H1 (cell line): ENCODE measurements at regions not wholly inside any gene's neighbourhood (a gene's known extent, or its start where the extent isn't known, plus 50 kb on each side); places are given as distances from the start of the nearest gene placed in this dataset.

Experiments used
- CTCF ChIA-PET: fragments of 300-600 bp; sonication (Branson Sonifier 250); formaldehyde crosslinking; loops from one replicate; lab custom pipeline; 2021; ENCODE audit not compliant: partially characterized antibody; lab: Charles Lee
- POLR2A ChIA-PET: fragments of 300-600 bp; sonication (Branson Sonifier 250); formaldehyde crosslinking; loops from one replicate; lab custom pipeline; 2021; ENCODE audit warnings: inconsistent platforms; ENCODE audit not compliant: partially characterized antibody; lab: Charles Lee
- DNase-seq, 2 experiments: peaks; one replicate each; pipeline versions ENCODE4 v3.0.0 to v3.0.0-alpha.2; 2010 to 2022; ENCODE audit warnings: low spot score in 2 of 2, low read depth in 1 of 2, mixed read lengths in 1 of 2
- FAIRE-seq: peaks from 2 replicates; lab custom pipeline; 2011; peaks lifted over from hg19 to GRCh38; lab: Jason Lieb, UNC
- H2AFZ ChIP-seq: 2 replicates; pipeline ENCODE4 v1.8.1; 2012; ENCODE audit warnings: low read length, inconsistent platforms
- H2AK5ac ChIP-seq: 2 replicates; pipeline ENCODE4 v1.6.1; 2013; ENCODE audit warnings: low read depth, low read length
- H2BK120ac ChIP-seq: replicated peaks from 2 replicates; pipeline ENCODE3; 2013; ENCODE audit warnings: low read depth, low read length, inconsistent platforms
- H2BK12ac ChIP-seq: 2 replicates; pipeline ENCODE4 v1.6.1; 2013; ENCODE audit warnings: low read depth, low read length
- H2BK15ac ChIP-seq: 2 replicates; pipeline ENCODE4 v1.6.1; 2013; ENCODE audit warnings: low read length
- H2BK20ac ChIP-seq: 2 replicates; pipeline ENCODE4 v1.6.1; 2013; ENCODE audit warnings: low read length
- H2BK5ac ChIP-seq: 2 replicates; pipeline ENCODE4 v1.6.1; 2013; ENCODE audit warnings: low read depth, low read length
- H3K14ac ChIP-seq: 2 replicates; pipeline ENCODE4 v1.6.1; 2013; ENCODE audit warnings: inconsistent platforms; ENCODE audit not compliant: insufficient read length
- H3K18ac ChIP-seq: 2 replicates; pipeline ENCODE4 v1.6.1; 2013; ENCODE audit warnings: low read length; ENCODE audit errors: extremely low read depth
- H3K23ac ChIP-seq: 2 replicates; pipeline ENCODE4 v1.6.1; 2013; ENCODE audit warnings: inconsistent platforms; ENCODE audit not compliant: insufficient read length
- H3K23me2 ChIP-seq: 2 replicates; pipeline ENCODE4 v1.6.1; 2013; ENCODE audit warnings: low read depth, low read length
- H3K27ac ChIP-seq: 2 replicates; pipeline ENCODE4 v1.6.1; 2011; ENCODE audit warnings: low read depth, low read length, inconsistent platforms
- H3K27me3 ChIP-seq, 4 experiments: replicated peaks in 1 of 4; 1 replicate in 1 of 4; 2 replicates in 3 of 4; pipeline versions ENCODE4 v1.6.1 to v1.8.1; 2011 to 2013; ENCODE audit warnings: low read length in 3 of 4, mild to moderate bottlenecking in 3 of 4, inconsistent platforms in 2 of 4, mixed read lengths in 2 of 4, moderate library complexity in 1 of 4; ENCODE audit not compliant: control insufficient read depth in 3 of 4, insufficient read depth in 3 of 4; ENCODE audit errors: extremely low read depth in 1 of 4
- H3K36me3 ChIP-seq, 4 experiments: 2 replicates each; pipeline versions ENCODE4 v1.6.1 to v1.8.1; 2011 to 2013; ENCODE audit warnings: mild to moderate bottlenecking in 4 of 4, low read length in 3 of 4, moderate library complexity in 2 of 4, control low read depth in 1 of 4, inconsistent platforms in 1 of 4; ENCODE audit not compliant: insufficient read depth in 4 of 4, control insufficient read depth in 2 of 4
- H3K4ac ChIP-seq: replicated peaks from 2 replicates; pipeline ENCODE3; 2013; ENCODE audit warnings: low read length, low read depth, mixed read lengths, inconsistent platforms; ENCODE audit not compliant: insufficient read length
- H3K4me1 ChIP-seq, 4 experiments: replicated peaks in 1 of 4; 1 replicate in 1 of 4; 2 replicates in 3 of 4; pipeline versions ENCODE4 v1.6.1 to v1.8.1; 2011 to 2013; ENCODE audit warnings: low read length in 3 of 4, inconsistent platforms in 2 of 4, mixed read lengths in 1 of 4; ENCODE audit not compliant: insufficient read depth in 4 of 4, control insufficient read depth in 3 of 4
- H3K4me2 ChIP-seq, 2 experiments: 2 replicates each; pipeline versions ENCODE4 v1.6.1 to v1.8.1; 2011 to 2013; ENCODE audit warnings: low read depth in 2 of 2, low read length in 2 of 2, control low read depth in 1 of 2, inconsistent platforms in 1 of 2, mild to moderate bottlenecking in 1 of 2; ENCODE audit not compliant: insufficient read depth in 1 of 2
- H3K4me3 ChIP-seq, 4 experiments: fragments of 200-600, 300-600 bp in 1 of 4; sonication (generic), shearing (Covaris generic), sonication (Bioruptor Twin) in 1 of 4; 2 replicates each; pipeline versions ENCODE4 v1.5.1 to v1.8.1; 2011 to 2016; ENCODE audit warnings: low read length in 4 of 4, low read depth in 3 of 4, control low read depth in 2 of 4, inconsistent platforms in 2 of 4, mild to moderate bottlenecking in 2 of 4, mixed read lengths in 1 of 4, moderate library complexity in 1 of 4; ENCODE audit not compliant: insufficient read depth in 2 of 4; ENCODE audit errors: extremely low read depth in 1 of 4
- H3K56ac ChIP-seq: replicated peaks from 2 replicates; pipeline ENCODE3; 2013; ENCODE audit warnings: low read depth, mild to moderate bottlenecking, mixed read lengths, low read length, inconsistent platforms; ENCODE audit not compliant: insufficient read length
- H3K79me1 ChIP-seq: 2 replicates; pipeline ENCODE4 v1.6.1; 2013; ENCODE audit warnings: low read depth, low read length, control low read depth
- H3K79me2 ChIP-seq, 2 experiments: 2 replicates each; pipeline versions ENCODE4 v1.6.1 to v1.8.1; 2012 to 2013; ENCODE audit warnings: low read length in 2 of 2, mild to moderate bottlenecking in 2 of 2, inconsistent platforms in 1 of 2; ENCODE audit not compliant: insufficient read depth in 2 of 2, control insufficient read depth in 1 of 2
- H3K9ac ChIP-seq, 4 experiments: replicated peaks in 1 of 4; 1 replicate in 1 of 4; 2 replicates in 3 of 4; pipeline versions ENCODE4 v1.6.1 to v1.8.1; 2011 to 2013; ENCODE audit warnings: low read depth in 3 of 4, low read length in 3 of 4, control low read depth in 2 of 4, mild to moderate bottlenecking in 2 of 4, moderate library complexity in 2 of 4, inconsistent platforms in 1 of 4; ENCODE audit errors: extremely low read depth in 1 of 4
- H3K9me3 ChIP-seq, 2 experiments: 2 replicates each; pipeline versions ENCODE4 v1.6.1 to v1.8.1; 2012 to 2013; ENCODE audit warnings: mild to moderate bottlenecking in 2 of 2, moderate library complexity in 2 of 2, control low read depth in 1 of 2, inconsistent platforms in 1 of 2, low read depth in 1 of 2, low read length in 1 of 2, mixed read lengths in 1 of 2; ENCODE audit not compliant: insufficient read depth in 2 of 2
- H4K20me1 ChIP-seq, 2 experiments: replicated peaks in 1 of 2; 2 replicates each; pipeline versions ENCODE3 to v1.8.1; 2011 to 2013; ENCODE audit warnings: inconsistent platforms in 2 of 2, low read length in 2 of 2, mild to moderate bottlenecking in 1 of 2; ENCODE audit not compliant: insufficient read depth in 2 of 2, control insufficient read depth in 1 of 2
- H4K5ac ChIP-seq: 2 replicates; pipeline ENCODE4 v1.6.1; 2013; ENCODE audit warnings: low read length, low read depth, mixed read lengths, inconsistent platforms; ENCODE audit not compliant: insufficient read length
- H4K8ac ChIP-seq: 2 replicates; pipeline ENCODE4 v1.8.0; 2013; ENCODE audit warnings: mild to moderate bottlenecking, moderate library complexity, low read length, inconsistent platforms; ENCODE audit not compliant: insufficient read depth; ENCODE audit errors: extremely low read depth
- H4K91ac ChIP-seq: replicated peaks from 2 replicates; pipeline ENCODE3; 2013; ENCODE audit warnings: low read length, mixed read lengths, inconsistent platforms; ENCODE audit not compliant: insufficient read length
- EGR1 ChIP-seq: IDR thresholded peaks from 2 replicates; pipeline ENCODE4 v1.6.1; 2011; ENCODE audit warnings: low read depth, low read length, borderline replicate concordance
- JUND ChIP-seq: IDR thresholded peaks from 2 replicates; pipeline ENCODE4 v1.6.1; 2011; ENCODE audit warnings: mild to moderate bottlenecking, improper control_type of control experiment, low read length
- KDM1A ChIP-seq: fragments of 200-600, 300-600 bp; sonication (generic); IDR thresholded peaks from 2 replicates; pipeline ENCODE4 v1.7.1; 2016; ENCODE audit warnings: mild to moderate bottlenecking, low read length, borderline replicate concordance
- KDM5A ChIP-seq: fragments of 200-600 bp; IDR thresholded peaks from 2 replicates; pipeline ENCODE4 v1.7.1; 2012; ENCODE audit warnings: mild to moderate bottlenecking, low read length, inconsistent platforms, mixed read lengths
- NANOG ChIP-seq: IDR thresholded peaks from 2 replicates; pipeline ENCODE4 v1.6.1; 2011; ENCODE audit warnings: low read length, low read depth, mild to moderate bottlenecking, inconsistent platforms; ENCODE audit not compliant: insufficient read depth, poor library complexity, severe bottlenecking
- RFX5 ChIP-seq: IDR thresholded peaks from 2 replicates; pipeline ENCODE4 v1.6.1; 2011; ENCODE audit warnings: low read depth, low read length, improper control_type of control experiment, borderline replicate concordance
- SRF ChIP-seq: IDR thresholded peaks from 2 replicates; pipeline ENCODE4 v1.6.1; 2011; ENCODE audit warnings: mild to moderate bottlenecking, low read depth, low read length, moderate library complexity
- TAF7 ChIP-seq: optimal IDR thresholded peaks from 2 replicates; pipeline ENCODE3; 2011; ENCODE audit warnings: low read depth, mild to moderate bottlenecking, inconsistent platforms, low read length, moderate library complexity, borderline replicate concordance
- TBP ChIP-seq: IDR thresholded peaks from 2 replicates; pipeline ENCODE4 v1.6.1; 2011; ENCODE audit warnings: low read depth, low read length, improper control_type of control experiment
- TF ChIP-seq, protein P1 (sequence below): IDR thresholded peaks from 2 replicates; pipeline ENCODE4 v1.6.1; 2012; ENCODE audit warnings: inconsistent platforms

GRCh38 chr22:33983558-33983957 lies 63.3 kb upstream of the LARGE1 start:
- no peak overlapping the region for H3K14ac ChIP-seq
- no peak for DNase-seq
- TF ChIP-seq, protein P1, sequence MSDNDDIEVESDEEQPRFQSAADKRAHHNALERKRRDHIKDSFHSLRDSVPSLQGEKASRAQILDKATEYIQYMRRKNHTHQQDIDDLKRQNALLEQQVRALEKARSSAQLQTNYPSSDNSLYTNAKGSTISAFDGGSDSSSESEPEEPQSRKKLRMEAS: no peak
- no peak for TF ChIP-seq TAF7
- no peak for TF ChIP-seq JUND
- TF ChIP-seq SRF: no peak
- TF ChIP-seq RFX5: no peak
- no peak for TF ChIP-seq KDM5A
- no peak for TF ChIP-seq TBP
- no peak for TF ChIP-seq EGR1
- TF ChIP-seq NANOG: no peak
- no peak for TF ChIP-seq KDM1A
- no peak overlapping the region for H2BK120ac ChIP-seq
- no peak overlapping the region for H3K9ac ChIP-seq
- FAIRE-seq: no peak
- ChIA-PET POLR2A (no interaction called here), CTCF (interaction anchor here (0.7 to 1.6 kb wide), 3 partner anchors 61 to 819 kb away, joined by 4 read pairs; no protein-coding TSS in a partner anchor)
- H3K27me3 ChIP-seq: no peaks in the 10 kb centered on the region
- no peak overlapping the region for H4K91ac ChIP-seq
- no peaks in the 10 kb centered on the region for H4K20me1 ChIP-seq
- no peak overlapping the region for H3K4ac ChIP-seq
- H4K8ac ChIP-seq: no peak overlapping the region
- no peak overlapping the region for H2AFZ ChIP-seq
- no peak overlapping the region for H3K56ac ChIP-seq
- H3K4me1 ChIP-seq: peaks cover 9 to 20% (median 13%) of the 10 kb centered on the region in 4 experiments
- H3K9me3 ChIP-seq: no peaks in the 10 kb centered on the region
- no peak overlapping the region for H2BK12ac ChIP-seq
- H2BK20ac ChIP-seq: no peak overlapping the region
- H3K36me3 ChIP-seq: no peaks in the 10 kb centered on the region
- H2BK5ac ChIP-seq: no peak overlapping the region
- H3K79me1 ChIP-seq: no peaks in the 10 kb centered on the region
- no peak overlapping the region for H3K4me2 ChIP-seq
- no peak overlapping the region for H2BK15ac ChIP-seq
- no peak overlapping the region for H3K27ac ChIP-seq
- no peak overlapping the region for H3K23ac ChIP-seq
- H2AK5ac ChIP-seq: no peak overlapping the region
- H3K4me3 ChIP-seq: no peak overlapping the region
- H3K23me2 ChIP-seq: no peaks in the 10 kb centered on the region
- no peaks in the 10 kb centered on the region for H3K79me2 ChIP-seq
- H4K5ac ChIP-seq: no peak overlapping the region
- H3K18ac ChIP-seq: no peak overlapping the region
